ENCODE measurements at regions not wholly inside any gene's neighbourhood (a gene's known extent, or its start where the extent isn't known, plus 50 kb on each side); places are given as distances from the start of the nearest gene placed in this dataset.
"Not testable (repeated sequence)": the region's sequence is repeated elsewhere in the genome, so short reads cannot be mapped to it uniquely, and the experiment has no call there.

GRCh38 chr12:127150956-127151355 lies 1116.0 kb upstream of the TMEM132C start:
- H3K27ac Mint-ChIP-seq (ENCODE audit: unreplicated experiment), result no peak overlapping the region
- intact Hi-C loops (cut with micrococcal nuclease; ENCODE audit: unreplicated experiment), result no loop called here

GRCh38 chr12:127153996-127154395 lies 1113.0 kb upstream of the TMEM132C start:
- no TSS peak for BruUV-seq (replicated peaks)
- Mint-ChIP-seq H3K9me3 (ENCODE audit: low read depth, unreplicated experiment) (no peaks in the 10 kb centered on the region), H3K36me3 (ENCODE audit: insufficient read depth, unreplicated experiment) (no peaks in the 10 kb centered on the region), H3K27me3 (ENCODE audit: unreplicated experiment) (no peaks in the 10 kb centered on the region), H3K4me3 (ENCODE audit: low read depth, unreplicated experiment) (no peak overlapping the region), H3K4me1 (ENCODE audit: low read depth, unreplicated experiment) (no peaks in the 10 kb centered on the region), H3K27ac (ENCODE audit: unreplicated experiment) (no peak overlapping the region)
- TF ChIP-seq CTCF (IDR thresholded peaks at IDR 0.05; ENCODE audit: unreplicated experiment), result no peak
- DNase-seq, result no peak
- intact Hi-C loops (cut with micrococcal nuclease; ENCODE audit: unreplicated experiment), result no loop called here
- CTCF ChIA-PET, result no interaction called here

More at GRCh38 chr12:127150956-127151355, 1116.0 kb upstream of the TMEM132C start:
- no peaks in the 10 kb centered on the region for H3K4me1 Mint-ChIP-seq (ENCODE audit: low read depth, unreplicated experiment)
- no peak for DNase-seq
- H3K9me3 Mint-ChIP-seq (ENCODE audit: low read depth, unreplicated experiment), result no peaks in the 10 kb centered on the region
- TF ChIP-seq CTCF (IDR thresholded peaks at IDR 0.05; ENCODE audit: unreplicated experiment), result no peak
- no TSS peak for BruUV-seq (replicated peaks)
- CTCF ChIA-PET, result no interaction called here
- no peak overlapping the region for H3K4me3 Mint-ChIP-seq (ENCODE audit: low read depth, unreplicated experiment)
- no peaks in the 10 kb centered on the region for H3K36me3 Mint-ChIP-seq (ENCODE audit: insufficient read depth, unreplicated experiment)
- H3K27me3 Mint-ChIP-seq (ENCODE audit: unreplicated experiment), result no peaks in the 10 kb centered on the region

GRCh38 chr12:127154830-127155229 lies 1112.1 kb upstream of the TMEM132C start:
- H3K4me1 Mint-ChIP-seq (ENCODE audit: low read depth, unreplicated experiment); DNase-seq; H3K27me3 Mint-ChIP-seq (ENCODE audit: unreplicated experiment); H3K36me3 Mint-ChIP-seq (ENCODE audit: insufficient read depth, unreplicated experiment); CTCF ChIA-PET; BruUV-seq (replicated peaks); H3K27ac Mint-ChIP-seq (ENCODE audit: unreplicated experiment); intact Hi-C loops (cut with micrococcal nuclease; ENCODE audit: unreplicated experiment); H3K9me3 Mint-ChIP-seq (ENCODE audit: low read depth, unreplicated experiment); H3K4me3 Mint-ChIP-seq (ENCODE audit: low read depth, unreplicated experiment): not testable (repeated sequence)

- CTCF ChIA-PET; intact Hi-C loops (cut with micrococcal nuclease; ENCODE audit: unreplicated experiment): not testable (repeated sequence)
These were observed 1110.9 kb upstream of the TMEM132C start for GRCh38 chr12:127155935-127156619.

GRCh38 chr12:127157501-127158366 lies 1109.2 kb upstream of the TMEM132C start:
- H3K27me3 Mint-ChIP-seq (ENCODE audit: unreplicated experiment); H3K4me1 Mint-ChIP-seq (ENCODE audit: low read depth, unreplicated experiment); H3K4me3 Mint-ChIP-seq (ENCODE audit: low read depth, unreplicated experiment); H3K27ac Mint-ChIP-seq (ENCODE audit: unreplicated experiment); intact Hi-C loops (cut with micrococcal nuclease; ENCODE audit: unreplicated experiment); BruUV-seq (replicated peaks); H3K9me3 Mint-ChIP-seq (ENCODE audit: low read depth, unreplicated experiment); DNase-seq; H3K36me3 Mint-ChIP-seq (ENCODE audit: insufficient read depth, unreplicated experiment): not testable (repeated sequence)
- CTCF ChIA-PET, result interaction anchor here (0.6 kb wide), 1 partner anchor 385 kb away, joined by 11 read pairs; no protein-coding TSS in a partner anchor

More at GRCh38 chr12:127155935-127156619, 1110.9 kb upstream of the TMEM132C start:
- not testable (repeated sequence) for DNase-seq; H3K36me3 Mint-ChIP-seq (ENCODE audit: insufficient read depth, unreplicated experiment); H3K4me3 Mint-ChIP-seq (ENCODE audit: low read depth, unreplicated experiment); H3K27ac Mint-ChIP-seq (ENCODE audit: unreplicated experiment); H3K27me3 Mint-ChIP-seq (ENCODE audit: unreplicated experiment); H3K4me1 Mint-ChIP-seq (ENCODE audit: low read depth, unreplicated experiment); H3K9me3 Mint-ChIP-seq (ENCODE audit: low read depth, unreplicated experiment); BruUV-seq (replicated peaks)
